Mammary epithelial cell (primary cell): ENCODE measurements at regions not wholly inside any gene's neighbourhood (a gene's known extent, or its start where the extent isn't known, plus 50 kb on each side); places are given as distances from the start of the nearest gene placed in this dataset.

Experiments used
- EZH2 ChIP-seq: IDR thresholded peaks from 2 replicates; pipeline ENCODE4 v1.6.1; 2012; ENCODE audit warnings: low read length, inconsistent platforms, borderline replicate concordance
- TF ChIP-seq, protein P1 (sequence below), 2 donors: IDR thresholded peaks in 1 of 2; conservative IDR thresholded peaks in 1 of 2; 2 replicates each; pipeline ENCODE4 v1.5.1; 2011 to 2012; ENCODE audit warnings: inconsistent platforms in 2 of 2, low read length in 2 of 2, mild to moderate bottlenecking in 2 of 2, control low read depth in 1 of 2, low read depth in 1 of 2; ENCODE audit not compliant: insufficient read depth in 1 of 2; ENCODE audit errors: extremely low read depth in 1 of 2

- TF ChIP-seq, protein P1, sequence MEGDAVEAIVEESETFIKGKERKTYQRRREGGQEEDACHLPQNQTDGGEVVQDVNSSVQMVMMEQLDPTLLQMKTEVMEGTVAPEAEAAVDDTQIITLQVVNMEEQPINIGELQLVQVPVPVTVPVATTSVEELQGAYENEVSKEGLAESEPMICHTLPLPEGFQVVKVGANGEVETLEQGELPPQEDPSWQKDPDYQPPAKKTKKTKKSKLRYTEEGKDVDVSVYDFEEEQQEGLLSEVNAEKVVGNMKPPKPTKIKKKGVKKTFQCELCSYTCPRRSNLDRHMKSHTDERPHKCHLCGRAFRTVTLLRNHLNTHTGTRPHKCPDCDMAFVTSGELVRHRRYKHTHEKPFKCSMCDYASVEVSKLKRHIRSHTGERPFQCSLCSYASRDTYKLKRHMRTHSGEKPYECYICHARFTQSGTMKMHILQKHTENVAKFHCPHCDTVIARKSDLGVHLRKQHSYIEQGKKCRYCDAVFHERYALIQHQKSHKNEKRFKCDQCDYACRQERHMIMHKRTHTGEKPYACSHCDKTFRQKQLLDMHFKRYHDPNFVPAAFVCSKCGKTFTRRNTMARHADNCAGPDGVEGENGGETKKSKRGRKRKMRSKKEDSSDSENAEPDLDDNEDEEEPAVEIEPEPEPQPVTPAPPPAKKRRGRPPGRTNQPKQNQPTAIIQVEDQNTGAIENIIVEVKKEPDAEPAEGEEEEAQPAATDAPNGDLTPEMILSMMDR (conservative IDR thresholded peaks at IDR 0.05 in 1 of 2, IDR thresholded peaks at IDR 0.05 in 1 of 2; ENCODE audit: extremely low read depth in 1 of 2, insufficient read depth in 1 of 2, low read depth in 1 of 2, low read length in 2 of 2), result no peak
- TF ChIP-seq EZH2, result no peak
Observed at GRCh38 chr9:88319936-88320747, 68.1 kb upstream of the SPIN1 start.
